GM11168 (cell line): ENCODE measurements at regions not wholly inside any gene's neighbourhood (a gene's known extent, or its start where the extent isn't known, plus 50 kb on each side); places are given as distances from the start of the nearest gene placed in this dataset.
"Not testable (repeated sequence)": the region's sequence is repeated elsewhere in the genome, so short reads cannot be mapped to it uniquely, and the experiment has no call there.

Source experiments
- in situ Hi-C: fragments of 300-500 bp; cut with MboI; formaldehyde crosslinking; loops from one replicate; pipeline ENCODE4 v1.12.0; 2022; ENCODE audit warnings: low sequenced_read_pairs; ENCODE audit not compliant: unreplicated experiment

- in situ Hi-C loops = no loop called here
Measured at GRCh38 chr5:115469904-115470516, 74.6 kb downstream of the FEM1C start.

- in situ Hi-C loops = no loop called here
Measured at GRCh38 chr5:115467628-115468027, 76.9 kb downstream of the FEM1C start.

GRCh38 chr5:115465431-115465830, 79.1 kb downstream of the FEM1C start:
- in situ Hi-C loops = no loop called here

- in situ Hi-C loops = no loop called here
Measured at GRCh38 chr5:115463983-115464382, 80.6 kb downstream of the FEM1C start.

- in situ Hi-C loops = no loop called here
Measured at GRCh38 chr5:115461506-115462290, 82.9 kb downstream of the FEM1C start.

GRCh38 chr5:115461093-115461492, 83.5 kb downstream of the FEM1C start:
- in situ Hi-C loops = no loop called here

GRCh38 chr5:115460472-115460871, 84.1 kb downstream of the FEM1C start:
- in situ Hi-C loops = no loop called here

- in situ Hi-C loops = no loop called here
Measured at GRCh38 chr5:115459855-115460341, 84.7 kb downstream of the FEM1C start.

- in situ Hi-C loops = no loop called here
Measured at GRCh38 chr5:115458416-115458815, 86.2 kb downstream of the FEM1C start.

GRCh38 chr5:115458003-115458409, 86.6 kb downstream of the FEM1C start:
- in situ Hi-C loops = no loop called here

- in situ Hi-C loops = no loop called here
Measured at GRCh38 chr5:115457571-115457970, 87.0 kb downstream of the FEM1C start.

- in situ Hi-C loops = no loop called here
Measured at GRCh38 chr5:115456539-115457040, 88.0 kb downstream of the FEM1C start.

GRCh38 chr5:115456056-115456455, 88.5 kb downstream of the FEM1C start:
- in situ Hi-C loops = no loop called here

- in situ Hi-C loops = no loop called here
Measured at GRCh38 chr5:115455301-115455707, 89.3 kb downstream of the FEM1C start.

GRCh38 chr5:115453391-115454095, 91.0 kb downstream of the FEM1C start:
- in situ Hi-C loops = no loop called here

GRCh38 chr5:115452536-115453235, 91.9 kb downstream of the FEM1C start:
- in situ Hi-C loops = no loop called here

- in situ Hi-C loops = no loop called here
Measured at GRCh38 chr5:115452083-115452482, 92.5 kb downstream of the FEM1C start.

- in situ Hi-C loops = no loop called here
Measured at GRCh38 chr5:115450741-115451140, 93.8 kb downstream of the FEM1C start.

- in situ Hi-C loops = not testable (repeated sequence)
Measured at GRCh38 chr5:115448630-115449029, 95.9 kb downstream of the FEM1C start.

- in situ Hi-C loops = no loop called here
Measured at GRCh38 chr5:115440782-115441451, 103.7 kb downstream of the FEM1C start.
